Activated CD8-positive, alpha-beta memory T cell treated with anti-CD3 and anti-CD28 coated beads for 4 hours (primary cell): ENCODE measurements at regions not wholly inside any gene's neighbourhood (a gene's known extent, or its start where the extent isn't known, plus 50 kb on each side); places are given as distances from the start of the nearest gene placed in this dataset.

Experiments used
- DNase-seq, 2 donors: peaks; one replicate each; pipeline ENCODE4 v3.0.0-alpha.2; 2020; ENCODE audit warnings: low read depth in 2 of 2

DNA sequence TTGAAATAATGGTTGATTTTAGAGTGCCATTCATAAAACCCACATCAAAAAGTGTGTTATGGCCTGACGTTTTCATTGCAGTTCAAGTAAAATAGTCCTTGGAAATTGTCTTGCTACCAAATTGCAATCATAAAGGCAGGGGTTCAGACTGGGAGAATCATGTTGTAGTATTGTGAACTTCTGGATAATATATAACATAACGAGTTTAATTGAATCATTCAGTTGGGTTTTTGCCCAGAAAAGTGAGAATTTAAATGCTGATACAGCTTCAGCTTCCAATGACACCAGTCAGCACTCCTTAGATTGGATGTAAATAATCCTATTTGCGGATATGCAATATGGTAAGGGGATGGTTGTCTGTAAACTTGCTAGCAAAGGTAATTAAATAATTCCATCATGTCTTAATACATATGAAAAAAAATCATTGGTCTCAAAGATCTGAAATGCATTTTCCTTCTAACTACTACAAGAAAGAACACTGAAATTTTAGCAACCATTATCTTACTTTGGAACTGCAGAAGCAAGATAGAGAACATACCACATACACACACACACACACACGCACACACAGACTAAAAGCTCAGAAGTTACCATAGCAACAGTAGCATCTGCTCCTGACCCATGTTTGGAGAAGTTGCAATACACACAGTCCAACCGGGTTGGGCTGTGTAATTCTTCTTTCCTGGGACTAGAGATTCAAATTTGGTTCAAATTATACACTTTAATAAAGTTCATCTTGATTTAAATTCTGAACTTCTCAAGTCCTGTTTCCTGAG lies 686.2 kb upstream of the NR2F2 start:
- DNase-seq = no peak

DNA sequence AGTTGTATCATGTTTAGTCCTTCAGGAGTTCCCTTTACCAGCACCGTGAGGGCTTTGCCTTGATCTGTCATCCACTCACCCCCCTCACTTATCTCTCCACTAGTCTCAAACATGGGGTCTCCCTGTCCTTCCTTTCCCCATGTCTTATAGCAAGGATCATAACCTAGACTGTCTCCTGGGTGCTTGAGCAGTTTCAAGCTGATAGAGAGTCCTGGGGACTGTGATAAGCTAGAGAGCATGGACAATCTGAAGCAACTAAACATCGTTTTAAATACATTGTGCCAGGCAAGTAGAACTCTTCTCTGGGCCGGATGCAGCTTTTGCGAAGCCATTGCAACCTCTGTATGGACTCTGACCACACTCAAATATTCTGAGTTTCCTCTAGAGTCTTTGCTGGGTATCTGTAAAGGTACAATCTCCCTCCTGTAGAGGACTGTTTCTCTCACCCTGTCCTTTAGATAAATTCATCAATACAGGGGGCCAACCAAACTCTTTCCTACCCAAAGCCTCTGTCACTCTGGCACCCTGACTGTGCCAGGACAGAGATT lies 684.6 kb upstream of the NR2F2 start:
- DNase-seq = no peak

DNA sequence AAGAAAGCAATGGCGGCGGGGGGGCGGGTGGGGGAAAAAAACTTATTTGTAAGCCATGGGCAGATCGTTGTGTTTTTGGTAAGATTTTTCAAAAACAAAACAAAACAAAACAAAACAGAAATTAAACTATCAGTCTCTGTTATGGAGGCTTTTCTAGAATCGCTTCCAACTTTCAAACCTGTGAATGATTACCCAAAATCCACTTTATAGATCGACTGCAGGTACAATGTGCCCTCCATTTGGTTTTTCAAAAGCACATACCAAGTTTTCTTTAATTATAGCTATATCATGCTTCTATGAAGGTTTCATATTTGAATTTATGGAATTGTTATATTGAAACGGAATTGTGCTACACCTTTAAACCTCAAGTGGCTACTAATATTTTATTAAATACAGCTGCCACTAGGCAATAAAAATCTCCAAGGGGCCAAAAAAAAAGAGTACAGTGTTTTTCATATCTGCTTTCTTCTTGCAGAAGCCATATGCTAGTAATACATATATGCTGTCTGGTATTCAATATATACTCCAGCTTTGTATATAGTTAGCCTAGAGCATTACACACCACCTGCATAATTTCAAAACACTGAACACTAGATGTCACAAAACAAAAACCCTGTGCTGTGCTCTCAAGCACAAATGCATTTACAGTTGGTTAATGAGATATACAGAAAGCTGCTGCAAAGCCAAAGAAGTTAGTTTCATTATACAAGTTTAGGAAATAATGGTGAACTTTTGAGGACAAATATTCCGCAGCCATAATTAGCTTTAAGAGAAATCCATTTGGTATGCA lies 683.8 kb upstream of the NR2F2 start:
- no peak for DNase-seq

DNA sequence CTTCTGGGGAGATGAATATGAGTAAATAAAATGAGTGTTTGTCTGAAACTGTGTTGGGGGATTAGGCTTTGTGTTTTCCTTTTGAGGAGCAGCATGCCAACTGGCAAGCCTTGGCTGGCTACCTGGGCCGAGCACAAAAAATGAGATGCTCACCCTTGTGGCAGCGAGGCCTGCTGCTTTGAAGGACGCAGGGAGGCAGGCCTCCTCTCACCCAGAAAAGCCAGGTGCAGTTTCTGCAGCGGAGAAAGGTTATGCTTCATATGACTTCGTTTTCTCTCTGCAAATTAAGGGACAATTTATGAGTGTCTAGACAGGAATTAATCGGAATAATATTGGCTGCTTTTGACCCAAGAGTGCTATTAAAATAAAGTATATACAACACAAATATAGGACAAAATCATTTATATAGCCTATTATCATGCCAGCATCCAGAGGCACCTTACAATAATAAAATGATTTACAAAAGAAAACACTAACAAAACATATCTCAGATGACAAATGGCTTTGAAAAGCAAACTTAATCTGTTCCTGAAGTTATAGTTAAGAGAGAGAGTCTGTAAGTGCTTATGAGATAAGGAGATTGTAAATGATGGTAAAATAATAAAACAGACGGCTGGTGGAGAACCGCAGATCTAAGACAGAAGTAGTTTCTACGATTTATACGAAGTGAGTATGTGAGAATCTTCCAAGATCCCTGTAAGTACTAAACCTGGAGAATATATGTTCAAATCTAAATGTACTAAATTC lies 682.8 kb upstream of the NR2F2 start:
- no peak for DNase-seq

DNA sequence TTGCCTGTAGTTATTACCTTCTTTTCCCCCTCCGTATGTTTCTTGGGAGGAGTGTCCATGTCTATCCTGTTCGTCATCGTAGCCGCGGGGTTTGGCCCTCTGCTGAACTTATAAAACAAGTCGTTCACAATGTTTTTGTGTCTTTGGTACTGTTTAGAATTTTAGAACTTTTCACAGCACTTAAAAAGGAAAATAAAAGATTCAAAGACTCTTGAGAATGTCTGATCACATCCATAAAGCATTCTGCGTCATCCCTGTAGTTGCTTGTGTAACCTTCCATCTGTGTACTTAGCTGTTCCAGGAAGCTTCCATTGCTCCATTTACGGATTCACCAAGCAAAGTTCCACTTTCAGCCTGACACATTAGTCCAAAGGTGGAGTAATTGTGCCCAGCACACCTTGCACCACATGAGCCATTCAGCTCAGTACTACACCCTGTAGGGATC lies 677.1 kb upstream of the NR2F2 start:
- no peak for DNase-seq

DNA sequence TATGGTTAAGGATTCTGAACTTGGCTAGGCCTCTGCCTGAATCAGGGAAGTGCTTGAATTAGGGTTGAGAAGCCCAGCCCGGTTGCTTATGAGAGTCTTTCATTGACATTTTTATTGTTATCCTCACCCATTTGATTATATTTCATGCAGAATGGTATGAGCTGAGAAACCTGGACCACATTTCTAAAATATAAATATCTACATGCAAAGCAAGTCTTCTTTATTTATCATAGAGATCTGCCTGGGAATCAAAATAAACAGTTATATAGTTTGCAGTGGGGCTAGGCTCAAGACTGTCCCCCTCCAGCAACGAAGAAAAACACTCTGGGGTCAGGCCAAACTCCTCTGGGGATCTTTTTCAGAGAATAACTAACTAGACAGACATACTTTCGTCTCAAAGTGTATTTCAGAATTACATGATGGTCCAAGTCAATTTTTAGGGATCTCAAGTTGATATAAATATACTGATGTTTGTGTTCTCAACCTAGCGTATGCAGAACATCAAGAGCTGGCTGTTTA lies 675.4 kb upstream of the NR2F2 start:
- no peak for DNase-seq

DNA sequence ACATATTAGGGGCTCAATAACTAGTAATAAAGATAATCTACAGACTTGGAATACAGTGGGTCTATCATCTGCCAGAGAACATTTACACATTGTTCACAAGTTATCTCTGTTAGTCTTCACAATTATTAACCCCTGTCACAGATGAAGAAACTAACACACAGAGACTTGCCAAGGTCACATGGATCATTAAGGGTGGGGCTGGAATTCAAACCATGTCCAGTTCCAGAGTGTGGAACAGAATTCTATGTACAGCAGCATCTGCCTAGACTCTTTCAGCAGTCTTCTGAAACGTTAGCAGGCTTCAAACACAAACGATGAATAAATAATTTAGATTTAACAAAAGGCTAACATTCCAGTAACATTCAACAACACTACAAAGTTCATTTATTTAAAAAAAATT lies 673.9 kb upstream of the NR2F2 start:
- DNase-seq = no peak

DNA sequence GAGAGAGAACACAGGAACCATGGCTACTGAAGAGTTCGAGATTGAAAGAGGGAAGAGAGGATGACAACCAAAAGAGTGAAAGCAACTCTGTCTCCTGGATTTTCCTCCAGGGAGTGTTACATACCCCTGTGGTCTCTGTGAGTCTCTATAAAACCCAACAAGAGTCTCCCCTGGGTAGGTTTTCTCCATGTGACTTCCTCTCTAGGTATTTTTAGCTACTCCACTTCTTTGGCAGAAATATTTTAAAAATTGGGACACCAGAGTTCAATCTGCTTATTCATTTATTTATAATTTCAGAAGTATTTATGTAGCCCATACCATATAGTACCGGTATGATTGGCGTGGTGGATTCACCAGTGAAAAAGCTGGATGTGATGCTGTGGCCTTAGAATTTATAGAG lies 671.7 kb upstream of the NR2F2 start:
- no peak for DNase-seq

DNA sequence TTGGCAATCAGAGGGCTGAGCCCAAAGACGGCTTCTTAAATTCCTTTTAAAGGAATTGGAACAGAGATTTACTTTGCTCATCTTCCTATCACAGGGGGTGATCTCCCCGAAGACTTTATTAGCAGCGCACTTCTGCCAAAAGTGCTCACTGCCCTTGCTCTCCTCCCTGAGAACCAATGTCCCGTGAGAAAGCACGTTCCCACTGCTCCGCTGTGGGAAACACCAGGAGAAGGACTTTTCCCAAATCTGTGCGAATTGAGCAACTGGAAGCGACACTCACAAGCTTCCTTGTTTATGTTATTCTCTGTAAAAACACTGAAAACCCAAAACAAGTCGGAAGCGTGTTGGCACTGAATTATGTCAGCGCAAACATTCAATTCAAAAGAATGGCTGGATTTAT lies 670.8 kb upstream of the NR2F2 start:
- no peak for DNase-seq

DNA sequence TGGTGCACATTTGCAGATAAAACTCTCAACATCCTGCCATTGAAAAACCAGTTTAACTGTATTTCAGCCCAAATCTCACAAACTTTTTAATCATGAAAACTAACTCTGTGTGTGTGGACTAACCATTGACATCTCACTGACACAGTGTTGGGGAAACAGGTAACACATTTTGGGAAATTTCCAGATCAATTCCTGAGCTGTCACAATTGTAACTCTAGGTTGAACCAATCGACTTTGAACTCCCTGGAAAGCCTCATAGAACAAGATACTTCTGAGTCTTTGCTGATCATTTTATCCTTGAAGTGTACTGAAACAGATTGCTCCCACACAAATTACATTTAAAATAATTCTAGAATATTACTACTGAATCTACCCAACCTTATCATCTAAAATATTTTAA lies 667.9 kb upstream of the NR2F2 start:
- no peak for DNase-seq

DNA sequence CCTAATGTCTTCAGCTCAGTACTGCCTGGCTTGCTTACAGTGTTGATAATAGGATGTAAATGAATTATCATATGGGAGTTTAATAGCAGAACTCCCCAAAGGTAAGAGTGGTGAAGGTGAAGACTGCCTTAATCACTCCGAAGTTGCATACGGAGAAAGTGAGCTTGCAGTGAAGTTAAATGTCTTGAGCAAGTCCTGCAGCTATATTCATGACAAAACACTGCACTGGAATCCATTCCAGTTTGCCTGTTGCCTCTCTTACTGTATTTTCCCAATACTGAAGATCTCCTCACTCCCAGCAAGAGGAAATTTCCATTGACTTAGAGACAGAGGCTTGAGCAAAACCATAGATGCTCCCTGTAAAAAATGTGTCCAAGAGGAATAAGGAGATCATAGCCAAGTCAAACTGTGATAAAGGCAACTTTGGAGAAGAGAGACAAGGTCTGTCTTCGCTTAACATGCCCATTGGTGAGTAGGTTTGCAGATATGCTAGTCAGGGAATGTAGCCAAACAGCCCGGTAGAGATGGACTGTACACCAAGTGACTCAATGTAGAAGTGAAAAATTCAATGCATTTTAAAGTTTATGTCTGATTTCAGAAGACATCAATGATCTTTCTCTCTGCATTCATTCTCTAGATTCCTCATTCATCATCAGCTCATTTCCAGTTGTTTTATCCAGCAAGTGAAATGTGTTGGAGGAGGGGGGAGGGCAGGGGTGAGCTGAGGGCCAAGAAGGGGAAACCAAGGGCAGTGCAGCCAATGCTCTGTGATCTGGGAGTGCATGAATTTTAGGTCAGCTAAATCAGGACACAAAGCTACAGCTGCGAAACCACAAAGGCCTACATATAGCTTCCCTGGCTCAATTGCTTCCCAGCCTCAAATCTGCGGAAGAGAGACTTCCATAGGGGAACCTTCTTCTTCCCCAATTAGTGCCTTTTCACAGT lies 667.1 kb upstream of the NR2F2 start:
- DNase-seq = no peak

DNA sequence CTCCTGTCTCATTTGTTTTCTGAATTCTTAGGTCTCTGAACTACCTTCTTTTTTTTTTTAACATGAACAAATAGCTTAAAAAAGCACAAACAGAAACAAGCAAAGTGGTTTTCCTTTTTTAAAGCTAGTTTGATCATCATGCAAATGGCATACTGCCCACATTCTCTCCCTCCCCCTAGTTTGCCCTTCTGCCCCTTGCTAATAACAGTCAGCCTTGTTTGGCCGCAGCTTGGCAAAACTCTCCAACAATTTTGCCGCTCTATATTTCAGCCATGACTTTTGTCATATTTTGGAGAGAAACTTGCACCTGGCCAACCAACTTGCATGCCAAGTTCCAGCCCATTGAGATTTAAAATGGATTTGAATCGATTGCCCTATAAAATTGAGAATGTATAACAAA lies 666.0 kb upstream of the NR2F2 start:
- DNase-seq = no peak

DNA sequence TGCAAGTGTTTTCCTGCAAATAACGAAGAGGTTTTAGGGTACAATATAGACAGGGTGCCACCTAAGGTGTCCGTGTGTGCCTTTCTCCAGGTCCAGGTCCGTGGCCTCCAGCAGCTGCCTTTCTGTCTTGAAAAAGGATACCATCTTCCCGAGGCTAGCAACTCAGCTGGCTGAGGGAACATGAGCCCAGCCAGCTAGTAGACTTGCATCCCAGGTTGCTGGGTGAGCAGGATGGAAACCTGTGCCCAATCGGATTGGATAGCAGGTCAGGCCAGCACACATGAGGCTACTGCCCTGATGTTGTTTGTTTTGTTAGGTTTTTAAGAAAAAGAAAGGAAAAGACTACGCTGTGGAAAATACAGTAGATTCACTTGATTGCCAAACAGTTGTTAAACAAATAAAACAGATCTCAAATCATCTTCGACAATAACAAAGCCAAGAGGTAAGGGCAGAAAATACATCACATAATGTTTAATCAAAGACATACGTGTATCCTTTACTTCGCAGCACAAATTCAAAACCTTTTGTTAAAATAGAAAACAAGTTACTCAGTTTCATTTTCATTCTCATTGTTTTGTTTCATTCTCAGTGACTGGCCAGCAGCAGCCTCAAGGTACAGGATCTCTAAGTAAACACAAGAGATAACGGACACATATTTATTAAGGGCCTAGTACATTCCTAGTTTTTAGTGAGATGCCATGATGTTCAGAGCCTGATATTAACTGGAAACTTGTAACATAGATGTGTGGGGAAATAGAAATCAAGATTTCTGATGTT lies 661.2 kb upstream of the NR2F2 start:
- DNase-seq = no peak

DNA sequence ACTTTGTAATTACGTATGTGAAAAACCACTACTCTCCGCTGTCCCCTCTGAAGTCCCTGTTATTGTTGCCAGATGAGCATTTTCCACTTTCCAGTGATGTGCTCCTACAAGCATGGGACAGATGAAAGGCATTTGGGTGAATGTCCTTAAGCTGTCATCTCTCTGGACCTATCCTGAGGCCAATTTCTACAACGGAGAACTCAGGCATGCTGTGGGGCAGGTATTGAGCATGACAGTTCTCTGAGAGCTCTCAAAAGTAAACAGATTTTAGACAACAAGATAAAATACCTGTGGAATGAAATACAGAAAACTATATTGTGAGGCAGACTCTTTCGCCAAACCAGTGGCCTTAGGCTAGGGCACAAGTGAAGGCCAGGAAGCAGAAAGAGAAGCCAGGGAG lies 656.5 kb upstream of the NR2F2 start:
- no peak for DNase-seq

DNA sequence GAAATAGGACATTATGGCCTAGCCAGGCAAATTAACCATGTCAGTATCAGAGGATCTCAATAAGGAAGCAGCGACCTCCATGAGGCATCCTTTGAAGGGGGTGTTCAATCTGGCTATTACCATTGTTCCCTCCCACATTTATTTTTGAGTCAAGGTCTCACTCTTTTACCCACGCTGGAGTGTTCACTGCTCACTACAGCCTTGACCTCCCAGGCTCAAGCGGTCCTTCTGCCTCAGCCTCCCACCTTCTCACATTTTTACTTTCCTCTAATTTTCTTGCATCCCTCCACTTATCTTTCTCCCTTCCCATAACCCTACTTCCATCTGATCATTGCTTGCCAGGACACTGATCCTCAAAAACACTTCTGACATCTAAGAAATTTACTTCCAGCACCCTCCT lies 654.0 kb upstream of the NR2F2 start:
- no peak for DNase-seq

DNA sequence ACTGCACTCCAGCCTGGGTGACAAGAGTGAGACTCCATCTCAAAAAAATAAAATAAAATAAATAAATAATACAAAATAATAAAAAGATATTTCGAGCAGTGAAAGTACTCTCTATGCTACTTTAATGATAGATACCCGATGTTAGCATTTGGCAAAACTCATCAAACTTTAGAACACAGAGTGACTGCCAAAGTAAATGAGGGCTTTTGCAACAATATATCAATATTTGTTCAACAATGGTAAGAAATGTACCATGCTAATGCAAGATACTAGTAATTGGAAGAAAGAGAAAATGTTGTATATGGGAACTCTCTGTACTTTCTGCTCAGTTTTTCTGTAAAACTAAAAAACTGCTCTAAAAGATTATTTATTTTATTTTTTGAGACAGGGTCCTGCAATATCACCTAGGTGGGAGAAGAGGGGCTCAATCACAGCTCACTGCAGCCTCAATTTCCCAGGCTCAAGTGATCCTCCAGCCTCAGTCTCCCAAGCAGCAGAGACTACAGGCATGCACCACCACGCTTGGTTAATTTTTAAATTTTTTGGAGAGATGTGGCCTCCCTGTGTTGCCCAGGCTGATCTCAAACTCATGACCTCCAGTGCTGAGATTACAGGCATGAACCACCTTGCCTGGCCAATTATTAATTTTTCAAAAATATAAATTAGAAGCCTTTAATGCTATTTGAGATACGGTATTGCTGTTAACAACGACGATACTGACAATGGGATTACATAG lies 650.5 kb upstream of the NR2F2 start:
- no peak for DNase-seq

DNA sequence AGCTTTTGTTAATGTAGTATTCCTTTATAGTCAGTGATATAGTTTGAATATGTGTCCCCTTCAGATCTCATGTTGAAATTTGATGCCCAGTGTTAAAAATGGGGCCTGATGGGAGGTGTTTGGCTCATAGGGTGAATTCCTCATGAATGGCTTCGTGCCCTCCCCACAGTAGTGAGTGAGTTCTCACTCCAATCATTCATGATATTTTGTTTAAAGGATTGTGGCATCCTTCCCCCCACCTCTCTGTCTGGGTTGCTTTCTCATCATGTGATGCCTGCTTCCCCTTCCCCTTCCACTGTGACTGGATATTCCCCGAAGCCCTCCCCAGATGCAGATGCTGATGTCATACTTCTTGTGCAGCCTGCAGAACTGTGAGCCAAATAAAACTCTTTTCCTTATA lies 649.8 kb upstream of the NR2F2 start:
- DNase-seq = no peak

DNA sequence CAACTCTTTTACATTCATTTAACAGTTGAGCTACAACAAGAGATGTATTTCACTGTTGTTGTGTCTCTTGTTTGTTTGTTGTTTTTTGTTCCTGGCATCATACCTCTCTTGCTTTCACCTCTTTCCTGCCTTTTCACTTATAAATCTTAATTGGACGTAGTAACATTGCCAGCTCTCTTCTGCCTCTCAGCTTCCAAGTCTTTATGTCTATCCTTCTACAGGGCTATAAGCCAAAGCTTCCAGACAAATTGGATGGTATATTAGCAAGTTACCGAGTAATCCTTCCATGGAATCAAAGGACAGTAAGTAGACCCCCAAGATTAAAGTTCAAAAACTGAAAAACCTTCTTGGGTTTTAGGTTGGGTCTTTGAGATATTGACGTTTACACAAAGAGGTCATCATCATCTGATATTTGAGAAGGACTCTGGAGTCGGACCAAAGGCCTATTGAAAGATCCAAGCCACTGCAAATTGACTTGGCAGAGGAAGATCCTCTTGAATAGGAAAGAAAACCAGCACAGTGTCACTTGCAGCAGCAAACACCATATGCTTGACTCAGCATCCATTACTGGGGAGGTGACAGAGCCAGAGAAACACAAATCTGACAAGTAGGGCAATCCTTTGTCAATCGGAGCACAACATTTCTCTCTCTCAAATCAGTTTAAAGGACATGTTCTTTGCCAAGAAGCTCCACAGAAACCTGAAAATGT lies 648.5 kb upstream of the NR2F2 start:
- no peak for DNase-seq

DNA sequence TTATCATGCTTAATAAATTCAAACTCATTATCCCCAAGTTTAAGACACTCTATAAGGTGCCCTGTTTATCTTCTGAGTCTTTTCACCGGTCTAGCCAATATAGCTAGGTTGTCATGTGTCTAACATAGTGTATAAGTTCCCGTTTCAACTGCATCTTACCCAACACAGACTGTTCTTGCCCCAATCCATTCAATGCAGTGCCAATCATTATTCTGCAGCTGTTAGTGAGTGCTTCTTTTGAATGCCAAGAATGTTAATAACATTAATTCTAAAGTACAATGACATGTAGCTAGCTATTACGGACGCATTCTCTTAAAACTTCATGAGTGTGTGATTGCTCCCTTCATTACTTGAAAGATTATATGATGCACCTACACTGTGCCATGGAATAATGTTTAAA lies 646.4 kb upstream of the NR2F2 start:
- no peak for DNase-seq
